Activated T-helper 9 cell treated with anti-CD3 and anti-CD28 coated beads, Interleukin-2, amount 50 U/mL, for 16 hours (primary cell): ENCODE measurements at regions not wholly inside any gene's neighbourhood (a gene's known extent, or its start where the extent isn't known, plus 50 kb on each side); places are given as distances from the start of the nearest gene placed in this dataset.
"Not testable (repeated sequence)": the region's sequence is repeated elsewhere in the genome, so short reads cannot be mapped to it uniquely, and the experiment has no call there.

Experiments used
- DNase-seq: peaks from one replicate; pipeline ENCODE4 v3.0.0-alpha.2; 2020; ENCODE audit warnings: low read depth

DNA sequence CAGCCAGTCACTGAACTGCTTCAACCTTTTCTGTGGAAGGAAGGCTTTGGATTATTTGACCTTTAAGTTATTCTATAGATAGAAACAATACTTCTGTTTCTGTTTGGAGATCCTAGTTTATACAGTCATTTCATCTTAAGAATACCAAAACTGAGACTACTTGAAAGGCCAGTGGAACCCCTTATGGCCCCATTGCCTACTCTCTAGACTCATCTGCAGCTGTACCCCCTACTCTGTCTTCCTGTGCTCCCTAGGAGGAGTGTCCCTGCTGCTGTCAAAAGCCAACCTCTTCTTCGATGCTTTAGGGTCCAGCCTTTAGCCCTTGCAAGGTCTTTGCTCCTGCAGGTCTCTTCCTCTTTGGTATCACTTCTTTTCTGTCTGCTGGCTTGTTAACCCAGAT is 169.6 kb downstream of the EDEM1 start:
- no peak for DNase-seq

DNA sequence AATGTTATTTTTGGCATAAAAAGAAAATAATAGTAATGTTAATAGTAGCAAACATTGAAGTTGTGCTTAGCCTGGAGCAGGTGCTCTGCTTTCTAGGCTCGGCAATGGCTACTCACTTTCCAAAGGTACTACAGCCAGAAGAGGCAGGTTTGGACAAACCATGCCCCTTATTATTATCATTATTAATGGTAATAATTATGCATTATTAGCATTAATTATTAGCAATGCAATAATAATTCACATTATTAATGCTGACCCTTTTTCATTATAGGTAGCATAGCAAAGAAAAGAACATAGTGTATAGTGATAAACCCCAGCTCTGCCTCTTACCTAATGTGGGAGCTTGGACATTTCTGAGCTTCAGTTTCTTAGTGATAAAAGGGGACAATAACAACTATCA is 171.4 kb downstream of the EDEM1 start:
- DNase-seq, result no peak

DNA sequence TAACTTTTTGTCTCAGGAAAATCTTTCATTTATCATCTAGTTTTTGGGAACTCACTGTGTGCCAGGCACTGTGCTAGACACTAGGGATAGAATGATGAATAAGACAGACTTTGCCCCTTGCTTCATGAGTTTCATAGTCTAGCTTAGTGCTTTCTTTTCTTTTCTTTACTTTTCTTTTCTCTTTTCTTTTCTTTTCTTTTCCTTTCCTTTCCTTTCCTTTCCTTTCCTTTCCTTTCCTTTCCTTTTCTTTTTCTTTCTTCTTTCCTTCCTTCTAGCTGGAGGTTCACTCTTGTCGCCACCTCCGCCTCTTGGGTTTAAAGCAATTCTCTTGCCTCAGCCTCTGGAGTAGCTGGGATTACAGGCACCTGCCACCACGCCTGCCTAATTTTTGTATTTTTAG is 172.9 kb downstream of the EDEM1 start:
- DNase-seq, result no peak

DNA sequence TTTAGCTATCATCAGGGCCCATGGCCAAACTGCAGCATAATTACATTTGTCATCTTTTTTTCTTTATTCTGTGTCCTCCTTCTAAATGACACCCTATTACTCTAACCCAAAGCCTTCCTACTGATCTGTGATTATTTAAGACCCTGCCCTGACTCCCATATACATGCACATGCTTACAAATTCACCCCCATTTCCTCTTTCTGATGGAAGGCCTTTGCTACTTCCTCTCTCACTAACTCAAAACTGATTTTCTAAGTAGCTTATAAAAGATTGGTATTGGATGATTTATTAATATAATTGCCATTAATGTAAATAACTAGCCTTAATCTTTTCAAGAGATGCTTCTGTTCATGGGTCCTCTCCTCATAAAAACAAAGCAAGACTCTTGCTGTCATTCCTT is 179.2 kb downstream of the EDEM1 start:
- DNase-seq, result no peak

DNA sequence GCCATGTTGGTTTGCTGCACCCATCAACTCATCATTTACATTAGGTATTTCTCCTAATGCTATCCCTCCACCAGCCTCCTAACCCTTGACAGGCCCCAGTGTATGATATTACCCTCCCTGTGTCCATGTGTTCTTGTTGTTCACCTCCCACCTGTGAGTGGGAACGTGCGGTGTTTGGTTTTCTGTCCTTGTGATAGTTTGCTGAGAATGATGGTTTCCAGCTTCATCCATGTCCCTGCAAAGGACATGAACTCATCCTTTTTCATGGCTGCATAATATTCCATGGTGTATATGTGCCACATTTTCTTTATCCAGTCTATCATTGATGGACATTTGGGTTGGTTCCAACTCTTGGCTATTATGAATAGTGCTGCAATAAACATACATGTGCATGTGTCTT is 184.0 kb downstream of the EDEM1 start:
- not testable (repeated sequence) for DNase-seq

DNA sequence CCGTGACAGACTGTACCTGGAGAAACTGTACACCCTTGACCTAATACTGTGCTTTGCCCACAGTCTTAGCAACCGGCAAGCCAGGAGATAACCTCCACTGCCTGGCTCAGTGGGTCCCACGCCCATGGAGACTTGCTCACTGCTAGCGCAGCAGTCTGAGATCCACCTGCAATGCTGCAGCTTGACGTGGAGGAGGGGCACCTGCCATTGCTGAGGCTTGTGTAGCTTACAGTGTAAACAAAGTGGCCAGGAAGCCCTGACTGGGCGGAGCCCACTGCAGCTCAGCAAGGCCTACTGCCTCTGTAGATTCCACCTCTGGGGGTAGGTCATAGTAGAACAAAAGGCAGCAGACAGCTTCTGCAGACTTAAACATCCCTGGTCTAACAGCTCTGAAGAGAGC is 189.3 kb downstream of the EDEM1 start:
- no peak for DNase-seq

DNA sequence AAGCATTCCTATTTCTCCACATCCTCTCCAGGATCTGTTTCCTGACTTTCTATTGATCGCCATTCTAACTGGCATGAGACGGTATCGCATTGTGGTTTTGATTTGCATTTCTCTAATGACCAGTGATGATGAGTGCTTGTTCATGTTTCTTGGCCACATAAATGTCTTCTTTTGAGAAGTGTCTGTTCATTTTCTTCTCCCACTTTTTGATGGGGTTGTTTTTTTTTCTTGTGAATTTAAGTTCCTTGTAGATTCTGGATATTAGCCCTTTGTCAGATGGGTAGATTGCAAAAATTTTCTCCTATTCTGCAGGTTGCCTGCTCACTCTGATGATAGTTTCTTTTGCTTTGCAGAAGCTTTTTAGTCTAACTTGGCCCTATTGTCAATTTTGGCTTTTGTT is 191.8 kb downstream of the EDEM1 start:
- DNase-seq, result not testable (repeated sequence)

DNA sequence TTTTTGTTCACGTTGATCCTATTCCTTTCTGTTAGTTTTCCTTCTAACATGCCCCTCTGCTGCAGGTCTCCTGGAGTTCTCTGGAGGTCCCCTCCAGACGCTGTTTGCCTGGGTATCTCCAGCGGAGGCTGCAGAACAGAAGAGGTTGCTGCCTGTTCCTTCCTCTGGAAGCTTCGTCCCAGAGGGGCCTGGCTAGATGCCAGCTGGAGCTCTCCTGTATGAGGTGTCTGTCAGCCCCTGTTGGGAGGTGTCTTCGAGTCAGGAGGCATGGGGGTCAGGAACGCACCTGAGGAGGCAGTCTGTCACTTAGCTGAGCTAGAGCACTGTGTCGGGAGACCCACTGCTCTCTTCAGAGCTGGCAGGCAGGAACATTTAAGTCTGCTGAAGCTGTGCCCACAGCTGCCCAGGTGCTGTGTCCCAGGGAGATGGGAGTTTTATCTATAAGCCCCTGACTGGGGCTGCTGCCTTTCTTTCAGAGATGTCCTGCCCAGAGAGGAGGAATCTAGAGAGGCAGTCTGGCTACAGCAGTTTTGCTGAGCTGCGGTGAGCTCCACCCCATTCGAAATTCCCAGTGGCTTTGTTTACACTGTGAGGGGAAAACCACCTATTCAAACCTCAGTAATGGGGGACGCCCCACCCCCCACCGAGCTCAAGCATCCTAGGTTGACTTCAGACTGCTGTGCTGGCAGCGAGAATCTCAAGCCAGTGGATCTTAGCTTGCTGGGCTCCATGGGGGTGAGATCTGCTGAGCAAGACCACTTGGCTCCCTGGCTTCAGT is 196.2 kb downstream of the EDEM1 start:
- not testable (repeated sequence) for DNase-seq

DNA sequence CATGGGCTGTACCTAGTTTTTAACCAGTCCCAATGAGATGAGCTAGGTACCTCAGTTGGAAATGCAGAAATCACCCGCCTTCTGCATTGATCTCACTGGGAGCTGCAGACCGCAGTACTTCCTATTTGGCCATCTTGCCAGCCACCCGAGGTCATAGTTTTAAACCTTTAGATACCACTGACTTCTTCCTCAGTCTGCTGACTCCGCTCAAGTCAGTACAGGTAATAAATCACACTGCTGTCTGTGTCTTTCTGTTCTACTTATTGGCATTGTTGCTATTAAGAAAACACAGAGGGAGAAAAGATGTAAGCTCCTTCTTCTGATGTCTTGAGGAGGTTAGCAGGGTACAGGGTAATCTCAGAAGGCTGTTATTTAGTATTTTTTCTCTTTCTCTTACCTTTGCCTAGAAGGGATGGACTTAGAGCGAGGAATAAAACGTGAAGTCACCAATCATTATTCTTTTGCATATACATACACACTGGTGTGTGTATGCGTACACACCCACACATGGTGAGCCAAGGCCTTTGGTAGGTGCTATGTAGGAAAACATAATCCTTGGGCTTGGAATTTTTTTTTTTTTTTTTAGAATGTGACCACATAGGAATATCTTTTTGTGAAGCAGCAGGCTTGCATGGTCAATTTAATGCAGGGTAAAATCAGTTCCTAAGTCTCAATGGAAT is 197.2 kb downstream of the EDEM1 start:
- DNase-seq, result no peak

DNA sequence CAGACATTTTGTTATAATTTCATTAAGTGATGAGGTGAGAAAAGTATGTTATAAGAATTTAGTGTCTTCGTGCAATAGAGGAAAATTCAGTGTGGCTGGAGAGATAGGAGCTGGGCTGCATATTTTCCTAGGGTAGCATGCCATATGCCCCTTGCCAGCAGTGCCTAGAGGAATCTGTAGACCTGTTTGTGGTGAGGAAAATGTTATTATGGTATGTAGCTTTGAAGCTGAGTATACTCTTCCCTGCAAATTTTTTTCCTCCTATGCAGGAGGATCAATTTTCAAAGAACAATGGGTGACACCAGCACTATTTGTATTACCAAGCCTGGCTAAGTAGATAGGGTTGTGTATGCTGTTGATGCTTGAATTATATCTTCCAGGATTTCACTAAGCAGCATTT is 200.6 kb downstream of the EDEM1 start:
- DNase-seq, result no peak

DNA sequence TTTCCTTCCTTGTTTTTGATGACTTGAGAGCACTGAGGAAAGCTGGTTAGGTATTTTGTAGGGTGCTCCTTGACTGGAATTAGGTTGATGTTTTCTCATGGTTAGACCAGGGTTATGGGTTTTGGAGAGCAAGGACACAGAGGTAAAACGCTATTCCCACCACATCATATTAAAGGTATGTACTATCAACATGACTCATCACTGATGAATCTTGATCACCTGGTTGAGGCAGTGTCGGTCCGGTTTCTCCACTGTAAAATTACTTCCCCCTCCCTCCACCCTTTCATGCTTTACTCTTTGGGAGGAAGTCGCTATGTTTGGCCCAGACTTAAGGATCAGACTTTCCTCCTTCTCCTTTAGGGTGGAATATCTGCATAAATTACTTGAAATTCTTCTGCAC is 201.6 kb downstream of the EDEM1 start:
- DNase-seq, result no peak

DNA sequence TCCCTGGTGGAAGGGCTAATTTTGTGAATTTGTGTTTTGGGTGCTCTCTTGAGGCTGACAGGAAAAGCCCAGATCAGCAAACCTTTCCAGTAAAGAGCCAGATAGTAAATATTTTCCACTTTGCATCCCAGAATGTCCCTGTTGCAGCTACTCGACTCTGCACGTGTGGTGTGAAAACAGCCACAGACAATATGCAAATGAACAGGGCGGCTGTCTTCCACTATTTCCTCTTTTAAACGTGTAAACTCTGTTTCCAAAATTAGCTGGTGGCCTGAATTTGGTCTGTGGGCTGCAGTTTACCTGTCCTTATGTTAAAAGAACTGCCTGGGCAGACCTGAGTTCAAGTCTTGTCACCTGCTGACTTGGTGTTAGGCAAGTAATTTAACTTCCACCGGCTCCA is 202.7 kb downstream of the EDEM1 start:
- DNase-seq, result no peak

DNA sequence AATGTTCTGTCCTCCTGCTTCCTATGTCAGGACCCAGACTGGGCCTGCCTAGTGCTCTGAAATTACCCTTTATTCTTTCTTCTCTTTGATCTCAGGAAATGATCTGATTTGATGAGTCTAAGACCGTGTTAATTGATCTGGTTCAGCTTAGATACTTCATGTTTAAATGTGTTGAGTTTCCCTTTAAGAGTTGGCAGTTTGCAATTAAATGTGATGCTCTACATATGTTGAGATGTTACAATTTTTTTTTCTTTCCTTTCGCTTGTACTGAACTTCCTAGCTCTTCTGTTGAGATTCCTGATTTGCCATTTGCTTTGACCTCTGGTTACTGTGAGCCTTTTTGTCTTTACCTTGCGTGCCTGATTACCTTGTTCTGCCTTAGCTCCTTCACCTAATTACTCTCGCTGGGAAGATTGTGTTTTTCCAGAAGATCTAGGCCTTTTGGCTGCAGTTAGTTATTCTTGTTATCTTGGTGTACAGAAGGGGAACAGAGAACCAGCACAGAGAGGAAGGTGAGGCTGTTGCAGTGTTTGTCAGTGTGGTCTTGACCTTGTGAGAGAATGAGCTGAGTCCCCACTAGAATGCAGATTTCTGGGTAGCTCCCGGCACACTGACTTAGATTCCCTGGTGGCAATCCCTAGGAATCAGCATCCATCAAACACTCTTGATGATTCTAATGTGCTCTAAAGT is 203.6 kb downstream of the EDEM1 start:
- DNase-seq, result no peak

DNA sequence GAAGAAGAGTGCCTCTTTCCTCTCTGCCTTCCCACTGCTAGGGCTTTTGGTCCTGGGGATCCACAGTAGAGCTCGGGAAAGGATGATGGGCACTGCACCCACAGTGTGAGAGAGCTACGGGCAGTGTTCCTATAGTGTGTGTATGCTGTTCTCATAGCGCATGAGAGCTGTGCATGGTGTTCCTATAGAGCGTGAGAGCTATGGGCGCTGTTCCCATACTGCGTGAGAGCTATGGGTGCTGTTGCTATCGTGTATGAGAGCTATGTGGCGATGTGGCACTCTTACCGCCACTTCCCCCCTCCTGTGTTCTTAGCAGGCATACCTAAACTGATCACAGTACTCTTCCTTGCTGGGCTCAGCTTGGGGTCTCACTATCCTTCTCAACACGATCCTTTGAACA is 213.5 kb downstream of the EDEM1 start:
- DNase-seq, result no peak

DNA sequence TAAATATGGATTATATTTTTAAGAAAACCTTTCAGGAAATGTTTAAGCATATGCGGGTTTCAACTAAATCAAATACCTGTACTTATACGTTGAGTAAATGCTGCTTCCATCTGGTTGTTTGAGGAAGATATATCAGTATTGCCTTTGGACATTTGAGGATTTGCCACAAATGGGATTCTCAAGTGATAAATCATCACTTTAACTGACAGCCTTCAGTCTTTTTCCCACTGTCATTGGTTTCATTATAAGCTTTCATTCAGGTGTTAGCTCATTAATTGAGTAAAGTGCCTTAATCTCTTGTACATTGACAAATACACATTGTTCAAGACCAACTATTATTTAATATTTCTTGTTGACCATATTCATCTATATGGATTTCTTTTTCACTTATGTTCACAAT is 217.2 kb downstream of the EDEM1 start:
- no peak for DNase-seq

DNA sequence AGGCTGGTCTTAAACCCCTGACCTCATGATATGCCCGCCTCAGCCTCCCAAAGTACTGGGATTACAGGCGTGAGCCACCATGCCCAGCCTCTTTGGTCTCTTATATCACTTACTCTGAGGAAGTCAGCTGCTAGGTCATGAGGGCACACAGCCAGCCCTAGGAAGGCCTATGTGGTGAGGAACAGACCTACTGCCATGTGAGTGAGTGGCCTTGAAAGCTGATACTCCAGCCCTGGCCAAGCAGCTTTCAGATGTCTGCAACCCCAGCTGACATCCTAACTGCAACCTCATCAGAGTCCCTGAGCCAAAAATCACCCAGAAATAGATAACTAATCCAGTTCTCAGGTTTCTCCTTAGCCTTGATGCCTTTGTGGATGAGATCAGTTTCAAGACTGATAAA is 224.3 kb downstream of the EDEM1 start:
- no peak for DNase-seq

DNA sequence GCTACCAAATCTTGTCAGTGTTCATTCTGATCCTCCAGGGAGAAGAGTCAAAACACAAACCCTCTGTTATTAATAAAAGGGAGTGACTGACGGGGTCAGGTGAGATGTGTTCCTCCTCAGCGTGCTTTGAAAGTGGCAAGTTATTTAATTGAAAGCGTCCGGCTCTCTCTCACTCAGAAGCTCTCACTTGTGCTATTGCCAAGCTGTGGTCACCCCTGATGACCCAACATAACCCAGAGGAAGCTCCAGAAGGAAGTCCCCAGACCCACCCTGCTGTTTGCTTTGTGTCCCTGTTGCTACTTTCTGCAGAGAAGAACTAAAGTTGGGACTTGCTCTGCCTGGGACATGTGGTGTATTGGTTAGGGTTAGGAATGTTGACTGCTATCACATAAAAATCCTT is 235.6 kb downstream of the EDEM1 start:
- DNase-seq, result no peak

DNA sequence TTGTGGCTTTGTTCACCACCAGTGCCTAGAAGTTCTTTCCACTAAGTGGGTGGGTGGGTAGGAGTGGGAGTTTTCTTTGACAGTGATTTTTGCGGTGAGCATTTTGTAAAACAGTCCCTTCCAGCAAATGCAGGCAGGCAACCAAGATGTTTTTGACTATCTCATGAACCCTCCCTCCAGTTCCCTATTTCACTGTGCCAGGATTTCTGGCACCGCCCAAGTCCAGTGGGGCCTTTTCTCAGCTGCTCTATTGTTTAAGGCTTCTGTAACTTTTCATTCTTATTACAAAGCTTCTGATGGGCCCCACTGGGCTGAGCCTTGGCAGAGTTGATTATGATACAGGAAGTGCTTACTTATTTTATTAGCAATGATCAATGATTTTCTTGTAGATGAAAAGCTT is 236.0 kb downstream of the EDEM1 start:
- DNase-seq, result no peak

DNA sequence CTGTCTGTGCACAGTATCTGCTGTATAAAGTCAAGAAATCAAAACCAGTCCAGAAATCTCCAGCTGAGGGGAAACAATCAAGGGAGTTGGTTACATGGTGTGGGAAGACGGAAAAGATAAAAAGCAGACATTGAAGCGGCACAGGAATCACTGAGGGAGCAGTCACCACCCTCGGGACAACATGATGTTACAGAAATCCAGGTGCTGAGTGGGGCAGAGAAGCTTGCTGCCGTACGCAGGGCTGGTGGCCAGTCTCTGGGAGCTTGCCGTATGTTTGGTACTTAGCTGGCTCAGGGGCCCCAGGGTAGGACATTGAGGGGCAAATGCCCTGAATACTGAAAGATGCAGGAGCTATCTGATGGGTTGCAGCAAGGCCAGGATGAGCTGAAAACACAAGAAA is 237.9 kb downstream of the EDEM1 start:
- no peak for DNase-seq

DNA sequence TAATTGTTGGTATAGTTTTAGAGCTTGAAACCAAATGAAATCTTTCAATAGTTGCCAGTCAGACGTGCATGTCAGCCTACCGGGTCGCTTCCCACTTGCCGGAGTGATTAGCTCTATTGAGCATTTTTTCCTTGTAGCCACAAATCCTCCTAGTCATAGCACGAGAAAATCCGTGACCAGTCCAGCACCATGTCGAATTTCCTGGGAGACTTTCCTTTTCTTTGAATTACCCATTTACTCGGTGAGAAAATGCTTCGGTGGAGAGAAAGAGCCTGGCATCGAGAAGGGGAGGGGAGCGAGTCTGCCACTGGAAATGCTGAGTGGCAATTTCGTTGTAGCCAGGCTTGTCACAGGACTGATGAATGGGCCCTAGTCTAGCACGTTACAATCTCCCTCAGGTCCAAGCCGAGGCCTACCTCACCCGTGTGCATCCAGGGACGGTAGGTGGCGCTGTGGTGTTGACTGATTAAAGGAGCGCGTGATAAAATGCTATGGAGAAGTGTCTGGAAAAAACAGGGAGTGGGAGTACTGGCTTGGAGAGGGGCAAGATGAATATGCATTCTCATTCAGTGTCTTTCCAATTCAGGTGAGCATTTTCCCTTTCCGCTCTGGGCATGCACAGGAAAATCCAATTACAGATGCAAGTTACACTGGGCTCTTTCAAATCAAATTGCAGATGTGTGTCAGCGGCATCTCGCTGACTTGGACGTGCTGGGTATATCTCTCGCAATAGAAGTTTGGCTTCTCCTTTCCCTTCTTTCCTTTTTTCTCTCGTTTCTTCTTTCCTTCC is 238.8 kb downstream of the EDEM1 start:
- DNase-seq, result peak; percentile 14

DNA sequence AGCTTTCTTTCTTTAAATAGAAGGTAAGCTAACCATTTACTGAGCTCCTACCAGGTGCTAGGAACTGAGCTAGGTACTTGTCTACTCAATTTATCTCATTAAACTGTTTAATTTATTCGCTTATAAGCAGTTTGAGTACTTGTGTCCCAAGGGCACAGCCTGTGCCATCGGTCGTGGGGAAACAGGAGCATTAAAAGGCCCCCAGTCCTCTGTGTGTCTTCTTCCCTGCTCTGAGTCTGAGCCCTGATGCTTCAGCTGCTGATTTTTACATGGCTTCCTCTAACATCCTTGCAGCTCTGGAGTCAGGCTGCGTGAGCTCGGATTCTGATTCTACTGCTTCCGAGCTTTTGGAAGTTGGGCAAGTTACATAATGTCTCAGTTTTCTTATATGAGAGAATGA is 239.5 kb downstream of the EDEM1 start:
- DNase-seq, result no peak

DNA sequence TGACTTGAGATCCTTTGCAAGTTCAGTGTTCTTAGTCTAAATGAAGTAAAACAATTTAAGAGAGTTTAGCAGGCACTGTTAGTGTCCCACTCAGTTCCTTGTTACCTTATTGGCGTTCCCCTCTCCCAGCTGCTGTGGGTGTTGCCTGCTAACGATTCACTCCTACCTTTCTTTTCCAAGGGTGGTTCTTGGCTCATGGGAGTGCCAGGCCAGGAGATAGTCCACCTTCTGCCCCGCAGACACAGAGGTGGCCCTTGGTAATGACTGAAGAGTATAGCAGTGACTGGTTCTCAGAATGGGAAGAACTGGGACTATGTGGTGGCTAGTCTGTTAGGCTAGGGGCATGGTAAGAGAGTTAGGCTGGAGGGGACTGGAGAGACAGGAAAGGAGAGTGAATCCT is 240.4 kb downstream of the EDEM1 start:
- DNase-seq, result no peak
